ENCODE measurements at regions not wholly inside any gene's neighbourhood (a gene's known extent, or its start where the extent isn't known, plus 50 kb on each side); places are given as distances from the start of the nearest gene placed in this dataset.
A peak's percentile ranks its signal among the peaks of the same experiment; 100 is the strongest.

GRCh38 chr12:89775063-89775985 lies 66.7 kb upstream of the ATP2B1 start:
- H3K9ac ChIP-seq (ENCODE audit: insufficient read depth, low read length) = no peak overlapping the region
- no peaks in the 10 kb centered on the region for H3K36me3 ChIP-seq (ENCODE audit: control insufficient read depth, insufficient read depth, low read length)
- peaks cover 3% of the 10 kb centered on the region for H3K4me1 ChIP-seq (ENCODE audit: control insufficient read depth, extremely low read depth, insufficient read depth, low read length)
- no peak overlapping the region for H3K27ac ChIP-seq (ENCODE audit: insufficient read depth, low read length)
- no peaks in the 10 kb centered on the region for H3K9me3 ChIP-seq (ENCODE audit: control insufficient read depth, insufficient read depth, low read depth, low read length)
- H3K27me3 ChIP-seq (ENCODE audit: control insufficient read depth, insufficient read depth, low read length) = no peaks in the 10 kb centered on the region
- TF ChIP-seq, protein P1, sequence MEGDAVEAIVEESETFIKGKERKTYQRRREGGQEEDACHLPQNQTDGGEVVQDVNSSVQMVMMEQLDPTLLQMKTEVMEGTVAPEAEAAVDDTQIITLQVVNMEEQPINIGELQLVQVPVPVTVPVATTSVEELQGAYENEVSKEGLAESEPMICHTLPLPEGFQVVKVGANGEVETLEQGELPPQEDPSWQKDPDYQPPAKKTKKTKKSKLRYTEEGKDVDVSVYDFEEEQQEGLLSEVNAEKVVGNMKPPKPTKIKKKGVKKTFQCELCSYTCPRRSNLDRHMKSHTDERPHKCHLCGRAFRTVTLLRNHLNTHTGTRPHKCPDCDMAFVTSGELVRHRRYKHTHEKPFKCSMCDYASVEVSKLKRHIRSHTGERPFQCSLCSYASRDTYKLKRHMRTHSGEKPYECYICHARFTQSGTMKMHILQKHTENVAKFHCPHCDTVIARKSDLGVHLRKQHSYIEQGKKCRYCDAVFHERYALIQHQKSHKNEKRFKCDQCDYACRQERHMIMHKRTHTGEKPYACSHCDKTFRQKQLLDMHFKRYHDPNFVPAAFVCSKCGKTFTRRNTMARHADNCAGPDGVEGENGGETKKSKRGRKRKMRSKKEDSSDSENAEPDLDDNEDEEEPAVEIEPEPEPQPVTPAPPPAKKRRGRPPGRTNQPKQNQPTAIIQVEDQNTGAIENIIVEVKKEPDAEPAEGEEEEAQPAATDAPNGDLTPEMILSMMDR (conservative IDR thresholded peaks at IDR 0.05 in 1 of 2, IDR thresholded peaks at IDR 0.05 in 1 of 2; ENCODE audit: low read depth in 1 of 2, low read length in 2 of 2) = no peak
- no peak for TF ChIP-seq EZH2 (IDR thresholded peaks at IDR 0.05; ENCODE audit: low read length, missing control alignments)
- DNase-seq (ENCODE audit: low read depth in 2 of 2) = peak in 1 of 2 donors; percentile 48
- H3K79me2 ChIP-seq (ENCODE audit: control insufficient read depth, insufficient read depth, low read length) = no peaks in the 10 kb centered on the region
- no peak overlapping the region for H3K4me2 ChIP-seq (ENCODE audit: extremely low read depth, insufficient read depth, low read length)
- no peak overlapping the region for H2AFZ ChIP-seq (ENCODE audit: low read length)
- no peak overlapping the region for H3K4me3 ChIP-seq (replicated peaks in 1 of 4; ENCODE audit: control extremely low read depth in 1 of 4, insufficient read depth in 1 of 4, low read depth in 3 of 4, low read length in 4 of 4)
- no peaks in the 10 kb centered on the region for H4K20me1 ChIP-seq (ENCODE audit: control insufficient read depth, extremely low read depth, insufficient read depth, low read length)

DNA sequence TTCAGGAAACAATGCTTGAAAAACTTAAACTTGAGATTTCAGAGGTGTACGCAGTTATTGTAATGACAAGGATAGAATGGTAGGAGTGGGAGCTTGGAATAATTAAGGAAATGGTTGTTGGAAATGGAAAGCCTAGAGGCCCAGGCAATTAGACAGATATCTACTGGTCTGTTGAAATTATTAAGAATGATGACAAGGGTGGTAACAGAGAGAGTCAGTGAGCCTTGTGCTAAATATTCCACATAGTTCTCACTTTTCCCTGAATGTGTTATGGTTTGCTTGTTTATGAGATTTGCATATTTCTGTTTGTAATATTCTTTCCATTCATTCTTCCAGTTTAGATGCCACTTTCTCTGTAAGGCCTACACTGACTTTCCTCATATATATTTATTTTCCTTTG lies 66.0 kb upstream of the ATP2B1 start:
- Histone ChIP-seq H3K4me3 (replicated peaks in 1 of 4; ENCODE audit: control extremely low read depth in 1 of 4, insufficient read depth in 1 of 4, low read depth in 3 of 4, low read length in 4 of 4) (no peak overlapping the region), H3K27me3 (ENCODE audit: control insufficient read depth, insufficient read depth, low read length) (no peaks in the 10 kb centered on the region), H3K4me2 (ENCODE audit: extremely low read depth, insufficient read depth, low read length) (no peak overlapping the region), H3K9ac (ENCODE audit: insufficient read depth, low read length) (no peak overlapping the region), H3K4me1 (ENCODE audit: control insufficient read depth, extremely low read depth, insufficient read depth, low read length) (peaks cover 4% of the 10 kb centered on the region), H2AFZ (ENCODE audit: low read length) (no peak overlapping the region), H4K20me1 (ENCODE audit: control insufficient read depth, extremely low read depth, insufficient read depth, low read length) (no peaks in the 10 kb centered on the region), H3K36me3 (ENCODE audit: control insufficient read depth, insufficient read depth, low read length) (no peaks in the 10 kb centered on the region), H3K9me3 (ENCODE audit: control insufficient read depth, insufficient read depth, low read depth, low read length) (no peaks in the 10 kb centered on the region), H3K27ac (ENCODE audit: insufficient read depth, low read length) (no peak overlapping the region), H3K79me2 (ENCODE audit: control insufficient read depth, insufficient read depth, low read length) (no peaks in the 10 kb centered on the region)
- no peak for DNase-seq (ENCODE audit: low read depth in 2 of 2)
- TF ChIP-seq EZH2 (IDR thresholded peaks at IDR 0.05; ENCODE audit: low read length, missing control alignments) = no peak

DNA sequence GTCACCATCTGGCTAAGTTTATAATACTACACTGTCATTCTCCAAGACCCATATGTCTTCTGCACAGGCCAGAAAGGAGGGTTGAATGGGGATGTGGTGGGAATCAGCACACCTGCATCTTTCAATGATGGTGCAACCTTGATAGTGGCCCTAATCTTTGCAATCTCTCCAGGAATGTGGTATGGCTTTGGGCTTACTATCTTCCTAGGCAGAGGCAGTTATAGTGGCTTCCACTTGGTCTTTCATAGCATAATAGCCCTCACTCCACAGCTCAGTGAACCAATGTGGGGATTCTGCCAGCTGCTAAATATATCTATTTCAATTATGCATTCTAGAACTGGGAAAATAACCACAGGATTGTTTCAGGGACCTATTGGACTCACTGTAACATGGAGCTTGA lies 61.8 kb upstream of the ATP2B1 start:
- peaks cover 10% of the 10 kb centered on the region for H3K4me1 ChIP-seq (ENCODE audit: control insufficient read depth, extremely low read depth, insufficient read depth, low read length)
- no peaks in the 10 kb centered on the region for H3K36me3 ChIP-seq (ENCODE audit: control insufficient read depth, insufficient read depth, low read length)
- H2AFZ ChIP-seq (ENCODE audit: low read length) = no peak overlapping the region
- H3K4me2 ChIP-seq (ENCODE audit: extremely low read depth, insufficient read depth, low read length) = no peak overlapping the region
- no peak overlapping the region for H3K4me3 ChIP-seq (replicated peaks in 1 of 4; ENCODE audit: control extremely low read depth in 1 of 4, insufficient read depth in 1 of 4, low read depth in 3 of 4, low read length in 4 of 4)
- DNase-seq (ENCODE audit: low read depth in 2 of 2) = peak; percentile 31 to 56
- H3K9me3 ChIP-seq (ENCODE audit: control insufficient read depth, insufficient read depth, low read depth, low read length) = no peaks in the 10 kb centered on the region
- H3K79me2 ChIP-seq (ENCODE audit: control insufficient read depth, insufficient read depth, low read length) = no peaks in the 10 kb centered on the region
- no peak overlapping the region for H3K9ac ChIP-seq (ENCODE audit: insufficient read depth, low read length)
- H4K20me1 ChIP-seq (ENCODE audit: control insufficient read depth, extremely low read depth, insufficient read depth, low read length) = no peaks in the 10 kb centered on the region
- H3K27me3 ChIP-seq (ENCODE audit: control insufficient read depth, insufficient read depth, low read length) = no peaks in the 10 kb centered on the region
- TF ChIP-seq, protein P1 (conservative IDR thresholded peaks at IDR 0.05 in 1 of 2, IDR thresholded peaks at IDR 0.05 in 1 of 2; ENCODE audit: low read depth in 1 of 2, low read length in 2 of 2) = no peak
- no peak for TF ChIP-seq EZH2 (IDR thresholded peaks at IDR 0.05; ENCODE audit: low read length, missing control alignments)
- H3K27ac ChIP-seq (ENCODE audit: insufficient read depth, low read length) = no peak overlapping the region
